CD4-positive, alpha-beta memory T cell (primary cell): ENCODE measurements at regions not wholly inside any gene's neighbourhood (a gene's known extent, or its start where the extent isn't known, plus 50 kb on each side); places are given as distances from the start of the nearest gene placed in this dataset.
"Not testable (repeated sequence)": the region's sequence is repeated elsewhere in the genome, so short reads cannot be mapped to it uniquely, and the experiment has no call there.

Experiments used
- CTCF ChIA-PET: fragments of 350-600 bp; sonication (Branson Sonifier 250); formaldehyde crosslinking; loops from one replicate; lab custom pipeline; 2021; ENCODE audit warnings: inconsistent platforms; ENCODE audit not compliant: partially characterized antibody; lab: Charles Lee
- POLR2A ChIA-PET: fragments of 350-600 bp; sonication (Branson Sonifier 250); formaldehyde crosslinking; loops from one replicate; lab custom pipeline; 2021; ENCODE audit not compliant: partially characterized antibody; lab: Charles Lee
- DNase-seq, 5 donors: peaks; one replicate each; pipeline versions ENCODE4 v3.0.0 to v3.0.0-alpha.2; 2020 to 2022; ENCODE audit warnings: mixed read lengths in 1 of 5
- H3K27ac ChIP-seq: one replicate; pipeline ENCODE4 v1.7.0; 2013; ENCODE audit warnings: low read depth, low read length
- H3K27me3 ChIP-seq: 2 replicates; pipeline ENCODE4 v1.7.0; 2013; ENCODE audit warnings: mild to moderate bottlenecking, low read length, moderate library complexity; ENCODE audit not compliant: insufficient read depth
- H3K36me3 ChIP-seq: 2 replicates; pipeline ENCODE4 v1.7.0; 2013; ENCODE audit warnings: mild to moderate bottlenecking, low read length, moderate library complexity; ENCODE audit not compliant: insufficient read depth
- H3K4me1 ChIP-seq: 2 replicates; pipeline ENCODE4 v1.7.0; 2013; ENCODE audit warnings: mild to moderate bottlenecking, low read length, moderate library complexity; ENCODE audit not compliant: insufficient read depth
- H3K4me3 ChIP-seq, 2 donors: one replicate each; pipeline ENCODE4 v1.7.0; 2013; ENCODE audit warnings: low read length in 2 of 2, mild to moderate bottlenecking in 1 of 2
- H3K9me3 ChIP-seq, 2 donors: one replicate each; pipeline ENCODE4 v1.7.0; 2013; ENCODE audit warnings: low read length in 2 of 2, control low read depth in 1 of 2; ENCODE audit not compliant: control insufficient read depth in 1 of 2
- H3K27ac Mint-ChIP-seq, 7 donors: one replicate each; pipeline ENCODE4 v1.8.0; 2020 to 2021; ENCODE audit warnings: mixed read lengths in 7 of 7, mild to moderate bottlenecking in 6 of 7, inconsistent platforms in 3 of 7, moderate library complexity in 3 of 7
- H3K27me3 Mint-ChIP-seq, 2 donors: one replicate each; pipeline ENCODE4 v1.8.0; 2020 to 2021; ENCODE audit warnings: mixed read lengths in 2 of 2
- H3K36me3 Mint-ChIP-seq, 2 donors: one replicate each; pipeline ENCODE4 v1.8.0; 2020 to 2021; ENCODE audit warnings: mixed read lengths in 2 of 2, inconsistent platforms in 1 of 2, mild to moderate bottlenecking in 1 of 2
- H3K4me1 Mint-ChIP-seq, 4 donors: one replicate each; pipeline ENCODE4 v1.8.0; 2020 to 2021; ENCODE audit warnings: mixed read lengths in 4 of 4, mild to moderate bottlenecking in 1 of 4
- H3K4me3 Mint-ChIP-seq, 8 donors: one replicate each; pipeline ENCODE4 v1.8.0; 2020 to 2021; ENCODE audit warnings: mixed read lengths in 8 of 8, mild to moderate bottlenecking in 7 of 8, moderate library complexity in 6 of 8, inconsistent platforms in 3 of 8
- H3K9me3 Mint-ChIP-seq, 8 donors: one replicate each; pipeline ENCODE4 v1.8.0; 2020 to 2021; ENCODE audit warnings: mixed read lengths in 8 of 8, mild to moderate bottlenecking in 5 of 8, inconsistent platforms in 3 of 8, moderate library complexity in 1 of 8
- intact Hi-C: fragments of 100-400 bp; cut with micrococcal nuclease; formaldehyde crosslinking; loops from one replicate; pipeline ENCODE4 v1.15.1; 2023

DNA sequence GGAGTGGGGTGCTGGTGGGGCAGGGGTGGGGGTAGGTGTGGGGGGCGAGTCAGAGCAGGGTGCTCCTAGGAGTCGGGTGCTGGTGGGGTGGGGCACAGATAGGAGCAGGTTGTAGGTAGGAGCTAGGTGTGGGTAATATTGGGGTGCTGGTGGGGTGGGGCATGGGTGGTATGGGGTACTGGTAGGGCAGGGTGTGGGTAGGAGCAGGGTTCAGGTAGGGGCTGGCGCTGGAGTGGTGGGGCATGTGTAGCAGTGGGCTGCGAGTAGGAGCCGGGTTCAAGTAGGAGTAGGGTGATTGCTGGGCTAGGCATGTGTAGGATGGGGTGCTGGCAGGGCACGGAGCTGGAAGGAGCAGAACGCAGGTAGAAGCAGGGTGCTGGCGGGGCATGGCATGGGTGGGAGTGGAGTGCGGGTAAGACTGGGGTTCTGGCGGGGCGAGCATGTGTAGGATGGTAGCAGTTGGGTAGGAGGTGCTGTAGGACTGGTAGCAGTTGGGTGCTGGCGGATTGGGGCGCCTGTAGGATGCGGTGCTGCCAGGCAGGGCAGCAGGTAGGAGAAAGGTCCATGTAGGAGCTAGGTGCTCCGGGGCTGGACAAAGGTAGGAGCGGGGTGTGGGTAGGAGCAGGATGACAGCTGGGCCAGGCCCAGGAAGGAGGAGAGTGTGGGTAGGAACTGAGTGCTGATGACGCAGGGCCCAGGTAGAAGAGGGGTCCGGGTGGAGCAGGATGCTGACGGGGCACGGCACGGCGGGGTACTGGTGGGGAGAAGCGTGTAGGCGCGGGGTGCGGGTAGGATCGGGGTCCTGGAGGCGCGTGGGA, 105.5 kb upstream of the SIMC1 start:
- intact Hi-C loops: no loop called here
- H3K4me1 ChIP-seq: peaks cover 15% of the 10 kb centered on the region
- peak overlapping the region in 1 of 2 donors; percentile 43 for H3K4me3 ChIP-seq
- H3K36me3 Mint-ChIP-seq: peaks cover 0 to 2% of the 10 kb centered on the region in 2 donors
- H3K27ac ChIP-seq: no peak overlapping the region
- no peaks in the 10 kb centered on the region for H3K36me3 ChIP-seq
- peak overlapping the region in 3 of 7 donors; percentile 48 to 80 (median 72) for H3K27ac Mint-ChIP-seq
- H3K27me3 Mint-ChIP-seq: peaks cover 10 to 19% of the 10 kb centered on the region in 2 donors
- peak overlapping the region; percentile 79 to 89 (median 84) for H3K4me3 Mint-ChIP-seq
- H3K9me3 Mint-ChIP-seq: peaks cover 0 to 10% (median 0%) of the 10 kb centered on the region in 8 donors
- peaks cover 6 to 18% (median 12%) of the 10 kb centered on the region in 4 donors for H3K4me1 Mint-ChIP-seq
- ChIA-PET POLR2A (no interaction called here), CTCF (no interaction called here)
- no peaks in the 10 kb centered on the region for H3K27me3 ChIP-seq
- H3K9me3 ChIP-seq: no peaks in the 10 kb centered on the region
- peak in 1 of 5 donors; percentile 12 for DNase-seq

DNA sequence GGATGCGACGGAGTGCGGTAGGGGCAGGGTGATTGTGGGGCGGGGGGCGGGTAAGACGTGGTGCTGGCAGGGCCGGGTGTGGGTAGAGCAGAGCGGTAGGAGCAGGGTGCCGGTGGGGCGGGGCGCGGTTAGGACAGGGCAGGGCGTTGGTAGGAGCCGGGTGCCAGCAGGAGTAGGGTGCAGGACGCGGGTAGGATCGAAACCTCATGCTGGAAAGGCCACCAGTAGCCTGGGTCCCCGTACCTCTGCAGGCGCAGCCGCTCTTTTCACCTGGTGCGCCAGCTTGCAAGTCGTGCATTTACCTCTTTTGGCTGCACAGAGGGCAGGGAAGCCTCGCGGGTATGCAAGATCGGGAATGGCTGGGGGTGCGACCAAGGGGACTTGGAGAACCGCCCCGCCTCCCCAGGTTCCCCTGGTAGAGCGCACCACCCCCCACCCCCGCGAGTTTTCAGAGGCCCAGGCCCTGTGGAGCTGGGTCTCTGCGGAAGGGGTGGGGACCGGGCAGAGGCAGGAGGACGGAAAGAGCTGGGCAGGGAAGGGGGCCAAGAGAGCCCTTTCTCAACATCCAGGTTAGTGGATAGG, 104.8 kb upstream of the SIMC1 start:
- POLR2A ChIA-PET: no interaction called here
- Mint-ChIP-seq H3K9me3 (peaks cover 0 to 10% (median 0%) of the 10 kb centered on the region in 8 donors), H3K36me3 (peaks cover 0 to 2% of the 10 kb centered on the region in 2 donors), H3K27ac (peak overlapping the region in 3 of 7 donors; percentile 77 to 80 (median 79)), H3K27me3 (peaks cover 10 to 19% of the 10 kb centered on the region in 2 donors), H3K4me3 (peak overlapping the region; percentile 79 to 89 (median 84)), H3K4me1 (peaks cover 6 to 18% (median 12%) of the 10 kb centered on the region in 4 donors)
- Histone ChIP-seq H3K36me3 (no peaks in the 10 kb centered on the region), H3K27me3 (no peaks in the 10 kb centered on the region), H3K9me3 (no peaks in the 10 kb centered on the region), H3K4me1 (peaks cover 15% of the 10 kb centered on the region), H3K27ac (no peak overlapping the region), H3K4me3 (peak overlapping the region in 1 of 2 donors; percentile 43)
- CTCF ChIA-PET: no interaction called here
- intact Hi-C loops: no loop called here
- DNase-seq: peak in 4 of 5 donors; percentile 1 to 43 (median 11)

DNA sequence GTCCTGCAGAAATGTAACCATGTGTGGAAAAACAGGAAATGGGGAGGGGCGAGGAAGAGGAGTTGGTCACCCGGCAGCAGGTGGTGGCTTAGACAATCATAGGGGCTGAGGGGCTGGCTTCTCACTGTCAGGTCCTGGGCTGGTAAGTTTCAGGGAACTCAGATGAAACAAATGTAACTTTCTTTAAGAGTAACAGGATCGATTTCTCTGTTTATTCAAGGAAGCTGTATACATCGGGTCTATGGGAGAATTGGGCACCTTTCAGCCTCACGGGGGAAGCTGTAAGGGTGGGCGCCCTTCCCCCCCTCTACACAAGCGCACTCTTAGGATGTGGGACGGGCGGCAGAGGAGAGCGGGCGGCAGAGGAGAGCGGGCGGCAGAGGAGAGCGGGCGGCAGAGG, 104.3 kb upstream of the SIMC1 start:
- peaks cover 10 to 19% of the 10 kb centered on the region in 2 donors for H3K27me3 Mint-ChIP-seq
- no peaks in the 10 kb centered on the region for H3K36me3 ChIP-seq
- peaks cover 0 to 2% of the 10 kb centered on the region in 2 donors for H3K36me3 Mint-ChIP-seq
- POLR2A ChIA-PET: no interaction called here
- peak overlapping the region in 1 of 2 donors; percentile 43 for H3K4me3 ChIP-seq
- H3K27ac Mint-ChIP-seq: peak overlapping the region in 3 of 7 donors; percentile 32 to 77 (median 37)
- CTCF ChIA-PET: no interaction called here
- peaks cover 0 to 10% (median 0%) of the 10 kb centered on the region in 8 donors for H3K9me3 Mint-ChIP-seq
- H3K27ac ChIP-seq: no peak overlapping the region
- H3K4me1 ChIP-seq: peaks cover 15% of the 10 kb centered on the region
- H3K4me1 Mint-ChIP-seq: peaks cover 6 to 18% (median 12%) of the 10 kb centered on the region in 4 donors
- peak overlapping the region; percentile 79 to 89 (median 84) for H3K4me3 Mint-ChIP-seq
- DNase-seq: peak in 1 of 5 donors; percentile 2
- no peaks in the 10 kb centered on the region for H3K9me3 ChIP-seq
- no peaks in the 10 kb centered on the region for H3K27me3 ChIP-seq
- intact Hi-C loops: no loop called here

DNA sequence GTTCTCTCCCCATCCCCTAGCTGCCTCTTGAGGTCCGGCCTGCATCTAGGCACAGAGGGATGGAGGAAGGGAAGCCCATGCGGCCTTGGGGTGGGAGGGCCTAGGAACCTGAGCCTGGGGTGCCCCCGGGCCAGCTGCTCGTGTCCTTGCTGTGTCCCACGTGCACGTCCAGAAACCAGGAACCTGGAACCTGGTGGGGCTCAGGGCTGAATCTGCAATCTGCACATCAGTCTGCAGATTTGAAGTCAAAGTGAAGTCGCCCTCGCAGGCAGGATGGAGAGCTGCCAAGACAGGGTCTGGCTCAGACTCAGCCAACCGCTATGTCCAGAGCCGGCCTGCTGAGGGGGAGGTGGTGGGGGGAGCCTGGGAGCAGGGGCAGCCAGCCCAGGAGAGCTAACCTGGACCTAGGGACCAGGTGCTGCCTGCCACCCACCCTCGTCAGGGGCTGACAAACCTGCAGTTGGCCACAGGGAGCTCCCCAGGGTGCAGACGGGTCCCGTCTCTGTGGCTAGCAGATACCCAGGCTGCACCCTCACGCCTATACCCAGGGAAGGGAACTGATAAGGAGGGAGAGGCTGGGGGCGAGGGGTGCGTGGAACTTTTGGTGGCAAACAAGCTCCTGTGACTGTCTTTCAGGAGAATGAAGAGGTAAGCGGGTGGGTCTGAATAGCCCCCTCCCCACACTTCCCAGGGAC, 103.5 kb upstream of the SIMC1 start:
- intact Hi-C loops: no loop called here
- ChIA-PET CTCF (no interaction called here), POLR2A (no interaction called here)
- H3K27me3 Mint-ChIP-seq: peaks cover 10 to 20% of the 10 kb centered on the region in 2 donors
- H3K27ac Mint-ChIP-seq: no peak overlapping the region
- Histone ChIP-seq H3K9me3 (no peaks in the 10 kb centered on the region), H3K4me1 (peaks cover 15% of the 10 kb centered on the region), H3K27ac (no peak overlapping the region), H3K4me3 (no peak overlapping the region), H3K36me3 (no peaks in the 10 kb centered on the region), H3K27me3 (no peaks in the 10 kb centered on the region)
- no peak for DNase-seq
- H3K9me3 Mint-ChIP-seq: peaks cover 0 to 10% (median 0%) of the 10 kb centered on the region in 8 donors
- H3K4me3 Mint-ChIP-seq: peak overlapping the region in 6 of 8 donors; percentile 79 to 89 (median 84)
- peaks cover 6 to 18% (median 12%) of the 10 kb centered on the region in 4 donors for H3K4me1 Mint-ChIP-seq
- peaks cover 0 to 2% of the 10 kb centered on the region in 2 donors for H3K36me3 Mint-ChIP-seq

DNA sequence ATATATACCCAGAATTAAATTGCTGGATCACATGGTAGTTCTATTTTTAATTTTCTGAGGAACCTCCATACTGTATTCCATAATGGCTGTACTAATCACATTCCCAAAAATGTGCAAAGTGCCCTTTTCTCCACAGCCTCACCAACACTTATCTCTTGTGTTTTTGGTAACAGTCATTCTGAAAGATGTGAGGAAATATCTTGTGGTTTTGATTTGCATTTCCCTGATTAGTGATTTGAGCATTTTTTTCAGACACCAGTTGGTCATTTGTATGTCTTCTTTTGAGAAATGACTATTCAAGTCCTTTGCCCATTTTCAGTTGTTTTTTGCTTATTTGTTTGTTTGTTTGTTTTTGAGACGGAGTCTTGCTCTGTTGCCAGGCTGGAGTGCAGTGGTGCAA, 98.1 kb upstream of the SIMC1 start:
- POLR2A ChIA-PET, H3K4me1 Mint-ChIP-seq, DNase-seq, H3K36me3 Mint-ChIP-seq, H3K4me3 Mint-ChIP-seq, H3K27me3 ChIP-seq, H3K27ac ChIP-seq, H3K36me3 ChIP-seq, H3K4me3 ChIP-seq, CTCF ChIA-PET, intact Hi-C loops, H3K4me1 ChIP-seq, H3K9me3 ChIP-seq, H3K27ac Mint-ChIP-seq: not testable (repeated sequence)
- Mint-ChIP-seq H3K27me3 (peaks cover 2 to 17% of the 10 kb centered on the region in 2 donors), H3K9me3 (peaks cover 4 to 20% (median 12%) of the 10 kb centered on the region in 8 donors)

DNA sequence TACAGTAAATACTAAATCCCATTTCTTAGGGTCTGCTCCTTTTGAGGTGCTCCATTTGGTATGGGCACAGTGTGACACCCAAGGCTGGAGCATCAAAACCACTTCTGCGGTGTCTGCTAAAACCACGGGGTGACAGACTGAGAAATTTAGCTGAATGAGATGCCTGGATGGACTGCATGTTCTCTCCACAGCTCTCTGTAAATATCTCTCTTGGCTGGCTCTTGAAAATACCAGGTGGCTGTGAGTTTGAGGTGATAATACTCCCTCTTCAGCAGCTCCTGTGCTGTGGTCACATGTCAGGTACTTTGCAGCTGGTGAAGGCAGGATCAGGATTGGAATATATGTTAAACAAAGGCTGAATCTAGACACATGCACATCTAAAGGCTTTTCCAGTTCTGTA, 93.7 kb upstream of the SIMC1 start:
- no peak overlapping the region for H3K4me3 Mint-ChIP-seq
- Histone ChIP-seq H3K27me3 (no peaks in the 10 kb centered on the region), H3K4me3 (no peak overlapping the region), H3K27ac (no peak overlapping the region), H3K4me1 (no peaks in the 10 kb centered on the region), H3K36me3 (no peaks in the 10 kb centered on the region), H3K9me3 (no peaks in the 10 kb centered on the region)
- CTCF ChIA-PET: no interaction called here
- H3K27ac Mint-ChIP-seq: no peak overlapping the region
- H3K27me3 Mint-ChIP-seq: peaks cover 6 to 22% of the 10 kb centered on the region in 2 donors
- peaks cover 2 to 6% of the 10 kb centered on the region in 2 donors for H3K36me3 Mint-ChIP-seq
- DNase-seq: no peak
- H3K9me3 Mint-ChIP-seq: peaks cover 4 to 20% (median 12%) of the 10 kb centered on the region in 8 donors
- intact Hi-C loops: no loop called here
- no peaks in the 10 kb centered on the region for H3K4me1 Mint-ChIP-seq
- POLR2A ChIA-PET: no interaction called here

DNA sequence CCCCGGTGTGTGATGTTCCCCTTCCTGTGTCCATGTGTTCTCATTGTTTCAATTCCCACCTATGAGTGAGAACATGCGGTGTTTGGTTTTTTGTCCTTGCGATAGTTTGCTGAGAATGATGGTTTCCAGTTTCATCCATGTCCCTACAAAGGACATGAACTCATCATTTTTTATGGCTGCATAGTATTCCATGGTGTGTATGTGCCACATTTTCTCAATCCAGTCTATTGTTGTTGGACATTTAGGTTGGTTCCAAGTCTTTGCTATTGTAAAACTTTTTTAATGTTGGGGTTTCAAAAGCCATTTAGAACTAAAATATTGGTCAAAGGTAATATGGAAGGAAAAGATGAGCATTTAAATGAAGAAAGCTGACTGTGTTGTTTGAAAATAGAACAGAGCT, 88.3 kb upstream of the SIMC1 start:
- CTCF ChIA-PET: not testable (repeated sequence)

More for the DNA sequence above, 88.3 kb upstream of the SIMC1 start:
- H3K27me3 Mint-ChIP-seq: peaks cover 19 to 21% of the 10 kb centered on the region in 2 donors
- H3K27me3 ChIP-seq, H3K4me3 Mint-ChIP-seq, H3K36me3 Mint-ChIP-seq, intact Hi-C loops, H3K4me1 ChIP-seq, POLR2A ChIA-PET, H3K36me3 ChIP-seq, H3K4me3 ChIP-seq, H3K9me3 ChIP-seq, DNase-seq, H3K4me1 Mint-ChIP-seq, H3K9me3 Mint-ChIP-seq, H3K27ac Mint-ChIP-seq, H3K27ac ChIP-seq: not testable (repeated sequence)
